WTC11 (cell line): ENCODE measurements at regions not wholly inside any gene's neighbourhood (a gene's known extent, or its start where the extent isn't known, plus 50 kb on each side); places are given as distances from the start of the nearest gene placed in this dataset.

ENCODE experiments used
- ATAC-seq: fragments of 200-7000 bp; cut with Tn5 transposase; 2 replicates; pipeline ENCODE4 v1.10.0; 2021; ENCODE audit warnings: mild to moderate bottlenecking, moderate library complexity
- CTCF ChIA-PET: fragments of 300-600 bp; sonication (Branson Sonifier 250); formaldehyde crosslinking; loops from one replicate; lab custom pipeline; 2021; ENCODE audit warnings: antibody characterized with exemption; lab: Charles Lee
- POLR2A ChIA-PET: fragments of 350-600 bp; sonication (Branson Sonifier 250); formaldehyde crosslinking; loops from one replicate; lab custom pipeline; 2021; ENCODE audit warnings: antibody characterized with exemption; lab: Charles Lee
- DNase-seq: peaks from one replicate; pipeline ENCODE4 v3.0.0; 2021; ENCODE audit warnings: low spot score
- H3K27ac Mint-ChIP-seq: 2 replicates; pipeline ENCODE4 v1.8.0; 2021; ENCODE audit warnings: mixed read lengths
- H3K27me3 Mint-ChIP-seq: 2 replicates; pipeline ENCODE4 v1.8.0; 2021; ENCODE audit warnings: low read depth, mild to moderate bottlenecking, moderate library complexity, mixed read lengths
- H3K36me3 Mint-ChIP-seq: 2 replicates; pipeline ENCODE4 v1.8.0; 2021; ENCODE audit warnings: mixed read lengths
- H3K4me1 Mint-ChIP-seq: 2 replicates; pipeline ENCODE4 v1.8.0; 2022; ENCODE audit warnings: mixed read lengths
- H3K4me3 Mint-ChIP-seq: 2 replicates; pipeline ENCODE4 v1.8.0; 2021; ENCODE audit warnings: mild to moderate bottlenecking, moderate library complexity, mixed read lengths
- H3K9me3 Mint-ChIP-seq: 2 replicates; pipeline ENCODE4 v1.8.0; 2021; ENCODE audit warnings: mixed read lengths
- ATF1 ChIP-seq: sonication (generic); formaldehyde crosslinking; IDR thresholded peaks from 2 replicates; pipeline ENCODE4 v1.8.1; 2023; ENCODE audit warnings: mild to moderate bottlenecking, moderate library complexity, missing genetic modification reagents
- ATF6 ChIP-seq: sonication (generic); formaldehyde crosslinking; IDR thresholded peaks from 2 replicates; pipeline ENCODE4 v1.8.1; 2023; ENCODE audit warnings: mild to moderate bottlenecking, missing genetic modification reagents
- CBFB ChIP-seq: sonication (generic); formaldehyde crosslinking; IDR thresholded peaks from 2 replicates; pipeline ENCODE4 v1.8.1; 2022; ENCODE audit warnings: mild to moderate bottlenecking, low read depth, missing genetic modification reagents
- CREM ChIP-seq: sonication (generic); formaldehyde crosslinking; IDR thresholded peaks from 2 replicates; pipeline ENCODE4 v1.8.1; 2022; ENCODE audit warnings: mild to moderate bottlenecking, missing genetic modification reagents, moderate library complexity
- E2F5 ChIP-seq: sonication (generic); formaldehyde crosslinking; IDR thresholded peaks from 2 replicates; pipeline ENCODE4 v1.8.1; 2022; ENCODE audit warnings: mild to moderate bottlenecking, moderate library complexity, missing genetic modification reagents
- FOXK1 ChIP-seq: sonication (generic); formaldehyde crosslinking; IDR thresholded peaks from 2 replicates; pipeline ENCODE4 v1.8.0; 2022; ENCODE audit warnings: mild to moderate bottlenecking, moderate library complexity, missing genetic modification reagents
- MXD4 ChIP-seq: fragments of 250-450 bp; sonication (Bioruptor Pico); IDR thresholded peaks from 2 replicates; pipeline ENCODE4 v1.8.0; 2021; ENCODE audit warnings: mild to moderate bottlenecking, moderate library complexity, borderline replicate concordance
- NFATC4 ChIP-seq: fragments of 250-450 bp; sonication (Bioruptor Pico); IDR thresholded peaks from 2 replicates; pipeline ENCODE4 v1.9.0; 2021; ENCODE audit warnings: mild to moderate bottlenecking
- RELA ChIP-seq: sonication (generic); formaldehyde crosslinking; IDR thresholded peaks from 2 replicates; pipeline ENCODE4 v1.8.1; 2022; ENCODE audit warnings: missing genetic modification reagents, mild to moderate bottlenecking, borderline replicate concordance
- RORB ChIP-seq: fragments of 250-450 bp; sonication (Bioruptor Pico); IDR thresholded peaks from 2 replicates; pipeline ENCODE4 v1.9.0; 2021; ENCODE audit warnings: mild to moderate bottlenecking
- SMAD3 ChIP-seq: sonication (generic); formaldehyde crosslinking; IDR thresholded peaks from 2 replicates; pipeline ENCODE4 v1.8.0; 2022; ENCODE audit warnings: missing genetic modification reagents, mild to moderate bottlenecking, borderline replicate concordance
- SMAD4 ChIP-seq: sonication (generic); formaldehyde crosslinking; IDR thresholded peaks from 2 replicates; pipeline ENCODE4 v1.8.0; 2022; ENCODE audit warnings: mild to moderate bottlenecking, missing genetic modification reagents
- TEAD1 ChIP-seq: sonication (generic); formaldehyde crosslinking; IDR thresholded peaks from 2 replicates; pipeline ENCODE4 v1.8.0; 2022; ENCODE audit warnings: mild to moderate bottlenecking, missing genetic modification reagents
- TP53 ChIP-seq: sonication (generic); formaldehyde crosslinking; IDR thresholded peaks from 2 replicates; pipeline ENCODE4 v1.8.1; 2023; ENCODE audit warnings: mild to moderate bottlenecking, missing genetic modification reagents
- USF2 ChIP-seq: sonication (generic); formaldehyde crosslinking; IDR thresholded peaks from 2 replicates; pipeline ENCODE4 v1.8.1; 2023; ENCODE audit warnings: mild to moderate bottlenecking, missing genetic modification reagents, moderate library complexity
- ZBTB21 ChIP-seq: sonication (generic); formaldehyde crosslinking; IDR thresholded peaks from 2 replicates; pipeline ENCODE4 v1.8.1; 2023; ENCODE audit warnings: mild to moderate bottlenecking, missing genetic modification reagents, borderline replicate concordance
- ZBTB43 ChIP-seq: sonication (generic); formaldehyde crosslinking; IDR thresholded peaks from 2 replicates; pipeline ENCODE4 v1.8.1; 2023; ENCODE audit warnings: mild to moderate bottlenecking, missing genetic modification reagents
- ZNF396 ChIP-seq: fragments of 250-450 bp; sonication (Bioruptor Pico); IDR thresholded peaks from 2 replicates; pipeline ENCODE4 v1.8.0; 2021; ENCODE audit warnings: mild to moderate bottlenecking, moderate library complexity, borderline replicate concordance
- ZNF423 ChIP-seq: fragments of 250-450 bp; sonication (Bioruptor Pico); IDR thresholded peaks from 2 replicates; pipeline ENCODE4 v2.1.2; 2022; ENCODE audit warnings: mild to moderate bottlenecking, moderate library complexity
- TF ChIP-seq, protein P1 (sequence below): sonication (generic); formaldehyde crosslinking; IDR thresholded peaks from 2 replicates; pipeline ENCODE4 v1.8.0; 2022; ENCODE audit warnings: missing genetic modification reagents
- TF ChIP-seq, protein P2 (sequence below): sonication (generic); formaldehyde crosslinking; IDR thresholded peaks from 2 replicates; pipeline ENCODE4 v1.8.0; 2022; ENCODE audit warnings: mild to moderate bottlenecking, missing genetic modification reagents
- TF ChIP-seq, protein P3 (sequence below): sonication (generic); formaldehyde crosslinking; conservative IDR thresholded peaks from 2 replicates; pipeline ENCODE4 v1.8.1; 2022; ENCODE audit warnings: mild to moderate bottlenecking, missing genetic modification reagents
- TF ChIP-seq, protein P4 (sequence below): sonication (generic); formaldehyde crosslinking; IDR thresholded peaks from 2 replicates; pipeline ENCODE4 v1.8.0; 2023; ENCODE audit warnings: mild to moderate bottlenecking, missing genetic modification reagents

- ATAC-seq (no peak), DNase-seq (no peak)
- H3K4me3 Mint-ChIP-seq, result no peak overlapping the region
- POLR2A ChIA-PET, result no interaction called here
- CTCF ChIA-PET, result no interaction called here
- peaks cover 6% of the 10 kb centered on the region; the same call in 1 of the 2 replicates for H3K36me3 Mint-ChIP-seq
- no peak overlapping the region for H3K27ac Mint-ChIP-seq
- no peaks in the 10 kb centered on the region for H3K9me3 Mint-ChIP-seq
- peaks cover 18% of the 10 kb centered on the region for H3K4me1 Mint-ChIP-seq
- TF ChIP-seq ZBTB43 (CRISPR knock-in tag) (no peak), ZBTB21 (CRISPR knock-in tag) (no peak), TEAD1 (CRISPR knock-in tag) (no peak), TP53 (CRISPR knock-in tag) (no peak), ATF1 (CRISPR knock-in tag) (no peak), ZNF396 (CRISPR knock-in tag) (no peak), CREM (CRISPR knock-in tag) (no peak), MXD4 (CRISPR knock-in tag) (no peak), CBFB (CRISPR knock-in tag) (no peak), RELA (no peak), E2F5 (CRISPR knock-in tag) (no peak), RORB (CRISPR knock-in tag) (no peak), SMAD3 (CRISPR knock-in tag) (no peak), FOXK1 (CRISPR knock-in tag) (no peak)
- TF ChIP-seq, protein P1, sequence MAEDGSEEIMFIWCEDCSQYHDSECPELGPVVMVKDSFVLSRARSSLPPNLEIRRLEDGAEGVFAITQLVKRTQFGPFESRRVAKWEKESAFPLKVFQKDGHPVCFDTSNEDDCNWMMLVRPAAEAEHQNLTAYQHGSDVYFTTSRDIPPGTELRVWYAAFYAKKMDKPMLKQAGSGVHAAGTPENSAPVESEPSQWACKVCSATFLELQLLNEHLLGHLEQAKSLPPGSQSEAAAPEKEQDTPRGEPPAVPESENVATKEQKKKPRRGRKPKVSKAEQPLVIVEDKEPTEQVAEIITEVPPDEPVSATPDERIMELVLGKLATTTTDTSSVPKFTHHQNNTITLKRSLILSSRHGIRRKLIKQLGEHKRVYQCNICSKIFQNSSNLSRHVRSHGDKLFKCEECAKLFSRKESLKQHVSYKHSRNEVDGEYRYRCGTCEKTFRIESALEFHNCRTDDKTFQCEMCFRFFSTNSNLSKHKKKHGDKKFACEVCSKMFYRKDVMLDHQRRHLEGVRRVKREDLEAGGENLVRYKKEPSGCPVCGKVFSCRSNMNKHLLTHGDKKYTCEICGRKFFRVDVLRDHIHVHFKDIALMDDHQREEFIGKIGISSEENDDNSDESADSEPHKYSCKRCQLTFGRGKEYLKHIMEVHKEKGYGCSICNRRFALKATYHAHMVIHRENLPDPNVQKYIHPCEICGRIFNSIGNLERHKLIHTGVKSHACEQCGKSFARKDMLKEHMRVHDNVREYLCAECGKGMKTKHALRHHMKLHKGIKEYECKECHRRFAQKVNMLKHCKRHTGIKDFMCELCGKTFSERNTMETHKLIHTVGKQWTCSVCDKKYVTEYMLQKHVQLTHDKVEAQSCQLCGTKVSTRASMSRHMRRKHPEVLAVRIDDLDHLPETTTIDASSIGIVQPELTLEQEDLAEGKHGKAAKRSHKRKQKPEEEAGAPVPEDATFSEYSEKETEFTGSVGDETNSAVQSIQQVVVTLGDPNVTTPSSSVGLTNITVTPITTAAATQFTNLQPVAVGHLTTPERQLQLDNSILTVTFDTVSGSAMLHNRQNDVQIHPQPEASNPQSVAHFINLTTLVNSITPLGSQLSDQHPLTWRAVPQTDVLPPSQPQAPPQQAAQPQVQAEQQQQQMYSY (CRISPR knock-in tag), result no peak
- TF ChIP-seq, protein P2, sequence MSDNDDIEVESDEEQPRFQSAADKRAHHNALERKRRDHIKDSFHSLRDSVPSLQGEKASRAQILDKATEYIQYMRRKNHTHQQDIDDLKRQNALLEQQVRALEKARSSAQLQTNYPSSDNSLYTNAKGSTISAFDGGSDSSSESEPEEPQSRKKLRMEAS (CRISPR knock-in tag), result no peak
- TF ChIP-seq, protein P3, sequence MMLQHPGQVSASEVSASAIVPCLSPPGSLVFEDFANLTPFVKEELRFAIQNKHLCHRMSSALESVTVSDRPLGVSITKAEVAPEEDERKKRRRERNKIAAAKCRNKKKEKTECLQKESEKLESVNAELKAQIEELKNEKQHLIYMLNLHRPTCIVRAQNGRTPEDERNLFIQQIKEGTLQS, result no peak
- TF ChIP-seq, all 79 proteins: peak for 0
- H3K27me3 Mint-ChIP-seq, result no peaks in the 10 kb centered on the region; the same call in 1 of the 2 replicates
Measured at GRCh38 chr5:124111886-124112285, 599.9 kb downstream of the CSNK1G3 start.

- H3K4me3 Mint-ChIP-seq, result no peak overlapping the region
- H3K27me3 Mint-ChIP-seq, result no peaks in the 10 kb centered on the region; the same call in 1 of the 2 replicates
- H3K4me1 Mint-ChIP-seq, result peaks cover 11% of the 10 kb centered on the region
- peaks cover 6% of the 10 kb centered on the region; the same call in 1 of the 2 replicates for H3K36me3 Mint-ChIP-seq
- DNase-seq, result no peak
- H3K27ac Mint-ChIP-seq, result no peak overlapping the region
- no peak for ATAC-seq
- ChIA-PET CTCF (no interaction called here), POLR2A (no interaction called here)
- no peaks in the 10 kb centered on the region for H3K9me3 Mint-ChIP-seq
- TF ChIP-seq USF2 (CRISPR knock-in tag), result no peak
- TF ChIP-seq ZNF423 (CRISPR knock-in tag), result no peak
- TF ChIP-seq NFATC4, result no peak
- no peak for TF ChIP-seq SMAD4 (CRISPR knock-in tag)
- TF ChIP-seq, protein P3, result no peak
- TF ChIP-seq, protein P4, sequence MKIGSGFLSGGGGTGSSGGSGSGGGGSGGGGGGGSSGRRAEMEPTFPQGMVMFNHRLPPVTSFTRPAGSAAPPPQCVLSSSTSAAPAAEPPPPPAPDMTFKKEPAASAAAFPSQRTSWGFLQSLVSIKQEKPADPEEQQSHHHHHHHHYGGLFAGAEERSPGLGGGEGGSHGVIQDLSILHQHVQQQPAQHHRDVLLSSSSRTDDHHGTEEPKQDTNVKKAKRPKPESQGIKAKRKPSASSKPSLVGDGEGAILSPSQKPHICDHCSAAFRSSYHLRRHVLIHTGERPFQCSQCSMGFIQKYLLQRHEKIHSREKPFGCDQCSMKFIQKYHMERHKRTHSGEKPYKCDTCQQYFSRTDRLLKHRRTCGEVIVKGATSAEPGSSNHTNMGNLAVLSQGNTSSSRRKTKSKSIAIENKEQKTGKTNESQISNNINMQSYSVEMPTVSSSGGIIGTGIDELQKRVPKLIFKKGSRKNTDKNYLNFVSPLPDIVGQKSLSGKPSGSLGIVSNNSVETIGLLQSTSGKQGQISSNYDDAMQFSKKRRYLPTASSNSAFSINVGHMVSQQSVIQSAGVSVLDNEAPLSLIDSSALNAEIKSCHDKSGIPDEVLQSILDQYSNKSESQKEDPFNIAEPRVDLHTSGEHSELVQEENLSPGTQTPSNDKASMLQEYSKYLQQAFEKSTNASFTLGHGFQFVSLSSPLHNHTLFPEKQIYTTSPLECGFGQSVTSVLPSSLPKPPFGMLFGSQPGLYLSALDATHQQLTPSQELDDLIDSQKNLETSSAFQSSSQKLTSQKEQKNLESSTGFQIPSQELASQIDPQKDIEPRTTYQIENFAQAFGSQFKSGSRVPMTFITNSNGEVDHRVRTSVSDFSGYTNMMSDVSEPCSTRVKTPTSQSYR (CRISPR knock-in tag), result no peak
- no peak for TF ChIP-seq ATF6 (CRISPR knock-in tag)
Measured at GRCh38 chr5:124110942-124111341, 599.0 kb downstream of the CSNK1G3 start.
